Thymus (tissue), 11 donors: ENCODE measurements at regions not wholly inside any gene's neighbourhood (a gene's known extent, or its start where the extent isn't known, plus 50 kb on each side); places are given as distances from the start of the nearest gene placed in this dataset.

ENCODE experiments used
- DNase-seq, 9 donors: peaks; one replicate each; pipeline ENCODE4 v3.0.0-alpha.2; 2013; ENCODE audit warnings: low spot score in 9 of 9, low read depth in 6 of 9, missing footprints in 1 of 9
- H3K27ac ChIP-seq, 2 donors: one replicate each; pipeline ENCODE4 v1.5.1; 2013; ENCODE audit warnings: control low read depth in 1 of 2, low read depth in 1 of 2, low read length in 1 of 2, mild to moderate bottlenecking in 1 of 2, moderate library complexity in 1 of 2
- H3K27me3 ChIP-seq, 2 donors: one replicate each; pipeline ENCODE4 v1.5.1; 2013; ENCODE audit warnings: low read length in 1 of 2; ENCODE audit not compliant: control insufficient read depth in 2 of 2, insufficient read depth in 1 of 2
- H3K36me3 ChIP-seq, 2 donors: one replicate each; pipeline ENCODE4 v1.5.1; 2013; ENCODE audit warnings: low read length in 1 of 2, mild to moderate bottlenecking in 1 of 2, moderate library complexity in 1 of 2; ENCODE audit not compliant: control insufficient read depth in 2 of 2, insufficient read depth in 2 of 2
- H3K4me1 ChIP-seq, 2 donors: one replicate each; pipeline ENCODE4 v1.5.1; 2013; ENCODE audit warnings: low read length in 2 of 2; ENCODE audit not compliant: control insufficient read depth in 2 of 2, insufficient read depth in 2 of 2
- H3K4me3 ChIP-seq, 2 donors: one replicate each; pipeline ENCODE4 v1.5.1; 2013; ENCODE audit warnings: low read length in 2 of 2, control low read depth in 1 of 2, mild to moderate bottlenecking in 1 of 2
- H3K9me3 ChIP-seq, 2 donors: one replicate each; pipeline ENCODE4 v1.5.1; 2013; ENCODE audit warnings: low read length in 1 of 2, mild to moderate bottlenecking in 1 of 2; ENCODE audit not compliant: control insufficient read depth in 2 of 2, insufficient read depth in 1 of 2
- WGBS: extraction: QIAGEN DNeasy Blood & Tissue Kit; methylation state at CpG from one replicate; pipeline ENCODE4 v1.1.7; 2013; 5-methylcytosine and 5-hydroxymethylcytosine counted together
- donor health status: healthy.

DNA sequence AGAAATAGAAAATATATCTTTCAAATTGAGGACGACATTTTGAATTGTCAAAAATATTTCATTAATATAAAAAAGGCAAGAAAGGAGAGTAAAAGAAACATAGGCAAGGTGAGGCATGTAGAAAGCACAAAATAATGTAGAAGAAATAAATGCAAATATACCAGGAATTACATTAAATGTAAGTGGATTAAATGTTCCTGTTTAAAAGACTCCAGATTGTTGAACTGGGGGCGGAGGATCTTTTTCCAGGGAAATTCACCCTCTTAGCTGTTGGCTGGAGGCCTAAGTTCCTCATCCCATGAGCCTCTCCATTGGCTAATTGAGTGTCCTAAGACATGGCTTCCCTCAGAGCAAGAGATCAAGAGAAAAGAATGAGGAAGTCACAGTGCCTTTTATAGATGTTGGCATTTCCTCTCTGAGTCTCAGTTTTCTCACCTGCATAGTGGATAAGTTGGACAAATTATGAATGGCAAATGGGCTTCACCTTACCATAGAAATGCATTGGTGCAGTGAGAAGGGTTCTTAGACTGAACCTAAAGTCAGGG lies 147.4 kb upstream of the SMAD3 start:
- peaks cover 0 to 10% of the 10 kb centered on the region in 2 donors for H3K9me3 ChIP-seq
- H3K4me3 ChIP-seq, result no peak overlapping the region
- no peaks in the 10 kb centered on the region for H3K27me3 ChIP-seq
- no peaks in the 10 kb centered on the region for H3K4me1 ChIP-seq
- no peak overlapping the region for H3K27ac ChIP-seq
- WGBS, result 96% methylated on average over 2 of the region's 2 CpGs
- no peak for DNase-seq
- no peaks in the 10 kb centered on the region for H3K36me3 ChIP-seq

DNA sequence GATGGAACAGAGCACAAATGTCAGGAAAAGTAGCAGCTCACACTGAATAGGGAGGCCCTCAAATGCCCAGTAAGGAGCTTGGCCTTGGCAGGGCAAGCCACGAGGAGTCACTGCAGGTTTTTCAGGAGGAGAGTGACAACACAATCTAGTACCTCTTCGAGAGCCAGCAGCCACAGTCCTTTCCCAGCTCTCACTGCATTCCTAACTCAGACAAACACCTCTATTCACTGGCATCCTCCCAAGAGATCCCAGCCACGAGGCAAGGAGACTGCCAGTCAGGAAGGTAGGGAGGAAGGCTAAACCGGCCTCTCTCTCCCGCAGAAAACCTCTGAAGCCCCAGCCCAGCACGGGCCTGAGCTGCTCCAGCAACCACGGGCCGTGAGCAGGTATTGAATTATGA lies 146.0 kb upstream of the SMAD3 start:
- Histone ChIP-seq H3K27ac (no peak overlapping the region), H3K27me3 (no peaks in the 10 kb centered on the region), H3K4me3 (no peak overlapping the region), H3K36me3 (no peaks in the 10 kb centered on the region), H3K4me1 (no peaks in the 10 kb centered on the region), H3K9me3 (peaks cover 0 to 12% of the 10 kb centered on the region in 2 donors)
- DNase-seq, result no peak
- WGBS, result 86% methylated on average over 8 of the region's 8 CpGs

DNA sequence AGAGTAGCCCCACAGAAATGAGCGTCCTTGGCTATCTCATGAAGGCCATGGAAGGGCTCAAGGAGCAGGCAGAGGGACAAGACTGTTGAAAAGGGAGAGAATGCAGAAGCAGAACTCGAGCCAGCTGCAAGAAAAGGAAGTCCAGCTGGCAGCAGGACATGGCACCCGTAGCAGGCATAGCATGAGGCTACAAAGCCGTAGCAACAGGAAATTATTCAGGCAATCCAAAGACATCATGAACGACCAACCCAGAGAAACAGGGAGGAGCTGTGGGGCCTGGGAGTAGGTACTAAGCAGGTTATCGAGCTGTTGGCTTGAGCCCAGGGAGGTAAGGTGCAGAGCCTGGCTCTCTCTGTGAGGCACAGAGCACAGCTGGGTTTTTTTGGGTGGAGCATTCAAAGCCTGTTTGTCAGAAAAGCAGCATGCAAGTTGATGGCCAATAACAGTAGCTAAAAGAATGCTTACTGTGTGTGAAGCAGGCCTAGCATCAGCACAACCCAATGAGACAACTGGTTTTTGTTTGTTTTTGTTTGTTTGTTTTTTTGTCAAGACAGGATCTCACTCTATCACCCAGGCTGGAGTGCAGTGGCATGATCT lies 144.0 kb upstream of the SMAD3 start:
- Histone ChIP-seq H3K4me3 (no peak overlapping the region), H3K36me3 (no peaks in the 10 kb centered on the region), H3K4me1 (no peaks in the 10 kb centered on the region), H3K27me3 (no peaks in the 10 kb centered on the region), H3K9me3 (peaks cover 0 to 12% of the 10 kb centered on the region in 2 donors), H3K27ac (no peak overlapping the region)
- WGBS, result 21% methylated on average over 6 of the region's 6 CpGs
- no peak for DNase-seq

DNA sequence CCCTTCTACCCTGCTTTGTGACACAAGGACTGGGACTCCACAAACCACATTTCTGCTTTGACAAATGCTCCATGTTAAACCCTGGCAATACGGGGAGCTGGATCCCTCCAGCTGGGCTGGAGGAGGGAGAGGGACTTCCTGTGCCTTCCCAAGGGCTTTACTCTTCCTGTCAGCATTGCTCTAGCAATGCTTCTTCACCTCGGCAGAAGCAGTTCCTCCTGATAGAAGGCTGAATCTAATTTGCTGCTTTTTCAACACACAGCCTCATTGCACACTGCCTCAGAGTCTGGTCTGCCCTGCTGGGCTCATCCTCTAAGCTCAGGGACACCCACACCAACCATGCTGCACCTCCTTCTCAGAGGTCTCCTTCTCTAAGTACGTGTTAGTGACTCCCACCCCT lies 142.8 kb upstream of the SMAD3 start:
- DNase-seq, result no peak
- H3K4me1 ChIP-seq, result no peaks in the 10 kb centered on the region
- no peaks in the 10 kb centered on the region for H3K27me3 ChIP-seq
- WGBS, result 60% methylated on average over 3 of the region's 3 CpGs
- no peaks in the 10 kb centered on the region for H3K36me3 ChIP-seq
- H3K4me3 ChIP-seq, result no peak overlapping the region
- H3K27ac ChIP-seq, result no peak overlapping the region
- H3K9me3 ChIP-seq, result peaks cover 0 to 12% of the 10 kb centered on the region in 2 donors

DNA sequence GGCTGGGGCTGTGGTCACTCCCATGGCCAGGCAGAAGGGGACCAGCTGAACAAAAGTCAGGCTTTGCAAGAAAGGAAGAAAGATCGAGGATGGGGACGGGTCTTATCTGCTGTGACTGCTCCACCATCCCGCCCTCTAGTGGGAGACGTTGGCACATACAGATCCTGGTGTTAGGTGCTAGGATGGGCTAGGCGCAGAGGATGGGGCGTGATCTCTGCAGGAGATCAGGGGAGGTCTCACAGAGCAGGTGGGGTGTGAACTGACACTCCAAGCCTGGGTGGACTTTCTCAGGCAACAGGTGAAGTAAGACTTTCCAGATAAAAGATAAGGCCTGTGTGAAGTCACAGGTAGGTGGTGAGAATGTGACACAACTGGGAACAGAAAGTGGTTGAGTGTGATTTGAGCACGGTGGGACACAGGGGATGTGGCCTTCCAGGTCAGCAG lies 141.9 kb upstream of the SMAD3 start:
- H3K4me1 ChIP-seq, result no peaks in the 10 kb centered on the region
- peak in 4 of 9 donors; percentile 20 to 46 (median 30) for DNase-seq
- H3K36me3 ChIP-seq, result no peaks in the 10 kb centered on the region
- no peaks in the 10 kb centered on the region for H3K27me3 ChIP-seq
- peaks cover 0 to 6% of the 10 kb centered on the region in 2 donors for H3K9me3 ChIP-seq
- no peak overlapping the region for H3K4me3 ChIP-seq
- no peak overlapping the region for H3K27ac ChIP-seq
- WGBS, result 46% methylated on average over 7 of the region's 7 CpGs

DNA sequence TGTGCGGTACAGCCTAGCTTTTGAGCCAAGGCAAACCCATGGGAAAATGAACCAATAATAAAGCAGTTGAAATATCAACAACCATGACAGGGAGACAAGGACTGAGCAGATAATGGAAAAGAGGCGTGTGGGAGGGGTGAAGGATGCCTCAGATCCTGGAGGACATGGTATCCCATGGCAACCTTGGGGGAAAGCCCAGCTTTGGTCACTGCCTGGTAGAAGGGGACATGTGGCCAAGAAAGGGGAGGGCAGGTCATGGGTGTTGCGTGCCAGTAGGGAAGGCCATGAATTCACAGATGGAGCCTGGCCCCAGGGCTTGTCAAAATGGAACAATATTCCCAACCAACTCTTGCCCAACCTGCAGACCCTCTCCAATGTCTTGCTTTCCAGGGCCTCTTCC lies 140.5 kb upstream of the SMAD3 start:
- Histone ChIP-seq H3K36me3 (no peaks in the 10 kb centered on the region), H3K27ac (no peak overlapping the region), H3K27me3 (no peaks in the 10 kb centered on the region), H3K4me1 (no peaks in the 10 kb centered on the region), H3K4me3 (no peak overlapping the region), H3K9me3 (peaks cover 0 to 6% of the 10 kb centered on the region in 2 donors)
- 95% methylated on average over 3 of the region's 3 CpGs for WGBS
- DNase-seq, result no peak

DNA sequence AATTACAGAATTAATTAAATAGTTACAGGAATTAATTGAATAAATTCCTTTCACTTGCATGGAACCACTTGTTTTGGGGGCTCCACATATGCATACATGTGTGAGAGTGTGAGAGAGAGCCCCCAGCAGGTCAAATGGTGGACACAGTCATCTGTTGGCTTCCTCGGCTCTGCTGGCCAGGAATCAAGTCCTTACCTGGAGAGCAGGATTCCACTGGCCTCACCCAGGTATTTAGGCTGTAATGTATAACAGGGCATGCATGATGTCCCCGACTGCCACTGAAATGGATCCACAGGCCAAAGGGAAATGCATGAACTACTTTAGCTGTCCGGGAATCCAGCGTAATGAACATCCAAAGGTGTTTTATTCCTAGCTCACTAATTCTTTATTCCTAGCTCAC lies 139.7 kb upstream of the SMAD3 start:
- Histone ChIP-seq H3K36me3 (no peaks in the 10 kb centered on the region), H3K9me3 (peaks cover 0 to 6% of the 10 kb centered on the region in 2 donors), H3K4me3 (no peak overlapping the region), H3K27ac (no peak overlapping the region), H3K4me1 (no peaks in the 10 kb centered on the region), H3K27me3 (no peaks in the 10 kb centered on the region)
- WGBS, result 88% methylated on average over 4 of the region's 4 CpGs
- no peak for DNase-seq

DNA sequence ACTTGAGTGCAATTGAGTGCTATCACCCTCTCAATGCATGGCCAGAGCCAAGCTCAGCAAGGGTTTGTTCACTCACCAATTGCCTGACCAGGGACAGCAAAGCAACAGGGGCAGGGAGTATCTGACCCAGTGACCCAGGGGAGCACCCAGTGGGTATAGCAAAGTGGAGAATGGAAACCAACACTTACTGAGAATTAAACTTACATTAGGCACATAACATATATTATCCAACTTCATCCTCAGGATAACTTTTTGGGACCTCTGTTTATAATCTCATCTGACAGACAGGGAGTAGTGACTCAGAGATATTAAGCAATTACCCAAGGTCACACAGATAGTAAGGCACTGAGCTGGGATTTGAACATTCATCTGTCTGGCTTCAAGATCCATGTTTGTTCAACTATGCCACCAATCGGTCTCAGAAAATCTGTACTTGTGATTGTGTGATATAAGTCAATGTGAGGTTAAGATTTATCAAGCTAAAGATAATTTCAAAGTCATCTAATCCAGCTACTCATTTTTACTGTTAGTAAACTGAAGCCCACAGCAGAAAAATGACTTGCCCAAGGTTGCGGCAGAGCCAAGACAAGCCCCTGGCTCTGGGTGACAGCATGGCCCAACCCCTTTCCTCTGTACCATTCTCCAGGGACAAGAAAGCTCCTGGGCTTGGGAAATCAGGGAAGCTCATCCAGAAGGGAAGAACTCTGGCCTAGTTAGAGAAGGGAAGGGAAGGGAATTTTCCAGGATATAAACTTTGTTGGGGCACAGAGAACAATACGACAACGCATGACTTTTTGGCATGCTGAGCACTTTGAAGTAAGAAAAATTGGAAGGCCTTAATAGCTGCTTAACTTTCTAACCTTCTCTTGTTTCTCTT lies 138.0 kb upstream of the SMAD3 start:
- Histone ChIP-seq H3K4me3 (no peak overlapping the region), H3K9me3 (peaks cover 0 to 6% of the 10 kb centered on the region in 2 donors), H3K27ac (no peak overlapping the region), H3K27me3 (no peaks in the 10 kb centered on the region), H3K4me1 (no peaks in the 10 kb centered on the region), H3K36me3 (no peaks in the 10 kb centered on the region)
- no peak for DNase-seq
- 70% methylated on average over 4 of the region's 4 CpGs for WGBS

DNA sequence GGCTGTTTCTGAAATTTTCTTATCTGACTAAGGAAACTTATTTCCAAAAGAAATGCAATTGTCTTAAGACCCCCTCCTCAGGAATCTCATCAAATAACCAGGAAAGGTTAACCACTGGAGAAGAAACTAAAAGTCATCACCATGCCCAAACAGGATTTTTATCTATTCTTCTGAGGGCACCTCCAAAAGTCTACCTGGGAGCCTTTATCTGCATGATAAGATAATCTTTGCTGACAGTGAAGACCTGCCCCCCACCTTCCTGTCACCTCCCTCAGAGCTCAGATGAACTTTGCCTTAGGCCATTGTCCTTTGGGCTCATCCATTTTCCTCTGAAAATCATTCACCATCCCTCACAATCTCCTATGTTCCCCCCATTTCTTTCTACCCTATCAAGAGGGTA lies 137.3 kb upstream of the SMAD3 start:
- DNase-seq, result no peak
- no peaks in the 10 kb centered on the region for H3K36me3 ChIP-seq
- peaks cover 0 to under 1% of the 10 kb centered on the region in 2 donors for H3K9me3 ChIP-seq
- H3K4me3 ChIP-seq, result no peak overlapping the region
- H3K27me3 ChIP-seq, result no peaks in the 10 kb centered on the region
- H3K27ac ChIP-seq, result no peak overlapping the region
- no peaks in the 10 kb centered on the region for H3K4me1 ChIP-seq
